Small intestine (tissue), 7 donors: ENCODE measurements at regions not wholly inside any gene's neighbourhood (a gene's known extent, or its start where the extent isn't known, plus 50 kb on each side); places are given as distances from the start of the nearest gene placed in this dataset.

Experiments used
- DNase-seq, 2 donors: peaks; one replicate each; pipeline versions ENCODE4 v3.0.0 to v3.0.0-alpha.2; 2013
- FAIRE-seq: peaks from 2 replicates; lab custom pipeline; 2012; peaks lifted over from hg19 to GRCh38; lab: Jason Lieb, UNC
- H3K27ac ChIP-seq, 3 donors: one replicate each; pipeline ENCODE4 v1.5.1; 2013; ENCODE audit warnings: low read length in 2 of 3, mild to moderate bottlenecking in 2 of 3, control low read depth in 1 of 3, inconsistent platforms in 1 of 3, low read depth in 1 of 3, moderate library complexity in 1 of 3
- H3K27me3 ChIP-seq, 3 donors: one replicate each; pipeline ENCODE4 v1.6.1; 2013; ENCODE audit warnings: low read length in 3 of 3, inconsistent platforms in 1 of 3; ENCODE audit not compliant: control insufficient read depth in 3 of 3, insufficient read depth in 3 of 3
- H3K36me3 ChIP-seq, 3 donors: one replicate each; pipeline ENCODE4 v1.6.1; 2013; ENCODE audit warnings: low read length in 3 of 3, inconsistent platforms in 1 of 3, low read depth in 1 of 3, mild to moderate bottlenecking in 1 of 3, moderate library complexity in 1 of 3; ENCODE audit not compliant: control insufficient read depth in 3 of 3, insufficient read depth in 2 of 3
- H3K4me1 ChIP-seq, 3 donors: one replicate each; pipeline ENCODE4 v1.6.1; 2013; ENCODE audit warnings: low read length in 2 of 3, inconsistent platforms in 1 of 3, low read depth in 1 of 3, mild to moderate bottlenecking in 1 of 3, moderate library complexity in 1 of 3; ENCODE audit not compliant: control insufficient read depth in 3 of 3, insufficient read depth in 2 of 3
- H3K4me3 ChIP-seq, 3 donors: one replicate each; pipeline ENCODE4 v1.5.1; 2013; ENCODE audit warnings: low read length in 3 of 3, control low read depth in 1 of 3, inconsistent platforms in 1 of 3, low read depth in 1 of 3, mild to moderate bottlenecking in 1 of 3, moderate library complexity in 1 of 3
- H3K9me3 ChIP-seq, 2 donors: one replicate each; pipeline ENCODE4 v1.6.1; 2013; ENCODE audit warnings: low read depth in 1 of 2, low read length in 1 of 2; ENCODE audit not compliant: control insufficient read depth in 2 of 2, insufficient read depth in 1 of 2
- WGBS, 3 donors: extraction: QIAGEN DNeasy Blood & Tissue Kit; methylation state at CpG; one replicate each; pipeline ENCODE4 v1.1.7; 2013; 5-methylcytosine and 5-hydroxymethylcytosine counted together
- donor health status: healthy with polysubstance abuse.
- donor health status: control.
- donor health status: control.
- donor health status: Bipolar disorder and iron deficiency.
- donor health status: healthy.

DNA sequence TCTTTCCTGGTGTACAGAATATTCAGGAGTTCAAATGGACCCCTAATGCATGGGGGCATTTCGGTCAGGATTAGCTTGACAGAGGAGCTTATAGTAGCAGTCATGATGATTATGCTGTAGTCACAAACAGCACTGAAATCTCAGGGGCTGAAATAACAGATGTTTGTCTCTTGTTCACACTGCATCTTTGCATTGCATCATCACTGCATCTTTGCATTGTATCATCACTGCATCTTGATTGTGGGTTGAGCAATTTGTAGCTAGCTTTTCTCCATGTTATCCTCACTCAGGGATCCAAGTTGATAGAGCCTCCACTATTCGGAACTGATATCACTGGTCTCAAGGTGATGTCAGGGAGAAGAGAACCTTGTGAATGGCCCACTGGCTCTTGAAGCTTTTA, 160.9 kb downstream of the GATB start:
- no peak overlapping the region for H3K27ac ChIP-seq
- no peak overlapping the region for H3K4me3 ChIP-seq
- no peaks in the 10 kb centered on the region for H3K27me3 ChIP-seq
- H3K9me3 ChIP-seq = no peaks in the 10 kb centered on the region
- no peaks in the 10 kb centered on the region for H3K36me3 ChIP-seq
- FAIRE-seq = no peak
- WGBS, 3 donors = 88 to 93% (median 91%) methylated on average over 2 of the region's 2 CpGs
- peaks cover 0 to 3% (median 0%) of the 10 kb centered on the region in 3 donors for H3K4me1 ChIP-seq
- no peak for DNase-seq

DNA sequence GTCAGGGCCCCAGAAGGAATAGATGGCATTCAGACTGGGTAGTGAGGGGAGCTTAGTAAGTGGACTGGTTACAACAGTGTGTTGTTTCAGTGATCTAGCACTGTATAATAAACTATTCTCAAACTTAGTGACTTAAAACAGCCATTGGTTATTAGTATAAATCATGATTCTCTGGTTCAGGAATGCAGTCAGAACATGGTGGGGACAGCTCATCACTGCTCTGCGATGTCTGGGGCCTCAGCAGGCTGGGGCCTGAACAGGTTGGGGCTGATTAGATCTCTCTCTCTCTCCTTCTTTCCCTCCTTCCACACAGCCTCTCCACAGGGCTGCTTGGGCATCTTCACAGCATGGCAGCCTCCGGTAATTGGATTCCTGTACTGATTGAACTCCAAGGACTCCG, 160.4 kb downstream of the GATB start:
- WGBS, 3 donors = 88 to 93% (median 90%) methylated on average over 3 of the region's 3 CpGs
- H3K27me3 ChIP-seq = no peaks in the 10 kb centered on the region
- H3K27ac ChIP-seq = peak overlapping the region in 1 of 3 donors; percentile 9
- no peaks in the 10 kb centered on the region for H3K9me3 ChIP-seq
- no peaks in the 10 kb centered on the region for H3K36me3 ChIP-seq
- no peak overlapping the region for H3K4me3 ChIP-seq
- FAIRE-seq = no peak
- DNase-seq = no peak
- peaks cover 0 to 3% (median 0%) of the 10 kb centered on the region in 3 donors for H3K4me1 ChIP-seq

DNA sequence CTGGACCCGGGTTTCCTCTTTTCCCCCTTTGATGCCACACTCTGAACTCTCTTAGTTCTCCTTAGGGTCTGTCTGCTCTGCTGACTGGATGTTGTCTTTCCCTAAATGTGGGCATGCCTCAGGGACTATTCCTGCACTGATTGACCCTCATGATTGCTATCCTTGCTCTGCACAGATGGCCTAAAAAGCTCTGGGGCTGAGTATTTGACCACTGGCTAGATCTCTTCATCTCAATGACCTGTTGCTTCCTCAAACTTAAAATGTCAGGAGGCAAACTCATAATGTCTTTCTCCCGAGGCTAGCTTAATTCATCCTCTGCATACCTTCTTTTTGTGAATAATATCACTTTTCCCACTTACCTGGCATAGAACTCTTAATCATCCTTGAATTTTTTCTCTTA, 157.4 kb downstream of the GATB start:
- Histone ChIP-seq H3K4me1 (peaks cover 0 to 3% (median 0%) of the 10 kb centered on the region in 3 donors), H3K27me3 (no peaks in the 10 kb centered on the region), H3K9me3 (no peaks in the 10 kb centered on the region), H3K36me3 (no peaks in the 10 kb centered on the region), H3K4me3 (no peak overlapping the region), H3K27ac (no peak overlapping the region)
- DNase-seq (no peak), FAIRE-seq (no peak)
- 76 to 95% (median 78%) methylated on average over 2 of the region's 2 CpGs for WGBS, 3 donors

DNA sequence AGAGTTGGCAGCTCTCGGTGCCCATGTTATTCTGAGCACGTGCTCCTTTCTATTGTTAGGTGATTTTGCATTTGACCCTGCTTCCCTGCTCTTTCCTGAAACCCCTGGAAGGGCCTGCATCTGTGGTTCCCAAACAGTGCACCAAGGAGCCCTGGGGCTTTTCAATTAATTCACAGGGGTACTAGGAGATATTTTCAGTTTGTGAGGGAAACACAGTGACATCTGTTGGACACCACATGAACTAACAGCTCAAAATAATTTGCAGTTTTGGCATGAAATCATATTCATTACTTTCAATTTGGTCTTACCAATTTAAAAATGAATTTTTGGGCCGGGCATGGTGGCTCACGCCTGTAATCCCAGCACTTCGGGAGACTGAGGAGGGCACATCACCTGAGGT, 156.6 kb downstream of the GATB start:
- FAIRE-seq = no peak
- 73 to 76% (median 75%) methylated on average over 5 of the region's 5 CpGs for WGBS, 3 donors

DNA sequence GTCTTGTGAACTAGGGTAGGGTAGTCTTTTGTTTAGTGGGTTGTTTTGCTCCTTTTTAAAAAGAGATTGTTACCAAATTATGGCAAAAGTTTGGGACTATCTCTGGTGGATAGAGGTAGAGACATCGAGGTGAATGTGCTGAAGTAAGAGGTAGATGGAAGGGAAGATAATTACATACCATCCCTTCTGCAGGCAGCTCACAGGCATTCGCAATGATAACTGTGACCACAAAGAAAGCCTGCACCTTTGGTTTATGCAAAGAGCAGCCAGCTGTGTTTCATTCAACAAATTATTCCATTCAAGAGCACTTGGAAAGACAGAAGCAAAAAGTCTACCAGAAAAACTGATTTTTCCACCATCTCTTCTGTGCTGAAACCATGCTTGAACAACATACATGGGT, 155.6 kb downstream of the GATB start:
- H3K36me3 ChIP-seq = no peaks in the 10 kb centered on the region
- H3K4me3 ChIP-seq = no peak overlapping the region
- FAIRE-seq (no peak), DNase-seq (no peak)
- peaks cover 0 to 3% (median 0%) of the 10 kb centered on the region in 3 donors for H3K4me1 ChIP-seq
- no peaks in the 10 kb centered on the region for H3K27me3 ChIP-seq
- no peak overlapping the region for H3K27ac ChIP-seq
- no peaks in the 10 kb centered on the region for H3K9me3 ChIP-seq
- WGBS, 3 donors = 68 to 87% (median 80%) methylated on average over 2 of the region's 2 CpGs

More for the DNA sequence above, 156.6 kb downstream of the GATB start:
- H3K4me3 ChIP-seq = no peak overlapping the region
- no peaks in the 10 kb centered on the region for H3K27me3 ChIP-seq
- H3K9me3 ChIP-seq = no peaks in the 10 kb centered on the region
- peak; percentile 7 to 15 for DNase-seq
- no peak overlapping the region for H3K27ac ChIP-seq
- no peaks in the 10 kb centered on the region for H3K36me3 ChIP-seq
- peaks cover 0 to 3% (median 0%) of the 10 kb centered on the region in 3 donors for H3K4me1 ChIP-seq

DNA sequence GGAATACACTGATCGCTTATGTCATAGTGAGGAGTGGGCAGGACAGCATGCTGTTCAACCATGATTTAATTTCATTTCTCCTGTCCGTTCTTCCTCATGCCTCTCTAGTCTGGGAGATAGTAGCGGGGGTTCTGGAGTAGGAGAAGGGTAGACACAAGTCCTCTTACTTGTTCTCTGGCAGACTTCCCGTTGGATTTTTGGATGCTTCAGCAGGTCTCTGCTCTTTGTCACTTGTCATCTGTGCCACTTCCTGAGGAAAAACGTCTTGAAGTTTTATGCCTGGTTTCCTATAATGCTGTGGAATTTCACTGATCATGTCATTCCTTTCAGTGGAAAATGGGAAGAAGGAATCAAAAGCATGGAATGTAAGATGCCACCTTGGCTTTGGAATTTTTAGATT, 154.7 kb downstream of the GATB start:
- WGBS, 3 donors = 52 to 78% (median 73%) methylated on average over 5 of the region's 5 CpGs
- Histone ChIP-seq H3K27me3 (no peaks in the 10 kb centered on the region), H3K27ac (no peak overlapping the region), H3K4me3 (no peak overlapping the region), H3K36me3 (no peaks in the 10 kb centered on the region), H3K9me3 (no peaks in the 10 kb centered on the region), H3K4me1 (no peaks in the 10 kb centered on the region)
- FAIRE-seq = no peak
- no peak for DNase-seq

DNA sequence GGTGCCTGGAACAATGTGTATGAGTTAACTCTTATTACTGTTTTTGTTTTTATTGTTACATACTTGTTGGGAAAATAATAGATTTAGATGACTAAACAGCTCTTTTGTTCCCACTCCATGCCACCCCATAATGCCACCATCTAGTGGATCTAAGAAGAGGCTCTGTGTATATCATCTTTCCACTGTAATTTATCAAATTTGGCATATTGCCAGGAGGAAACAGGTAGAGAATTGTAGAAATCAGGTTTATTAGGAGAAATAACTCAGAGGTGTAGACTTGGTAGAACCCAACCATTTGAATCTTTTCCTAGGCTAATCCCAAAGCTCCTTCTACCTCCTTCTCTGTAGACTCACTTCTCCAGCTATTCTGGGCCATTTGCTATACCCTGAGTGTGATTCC, 150.6 kb downstream of the GATB start:
- no peak for FAIRE-seq
- H3K9me3 ChIP-seq = no peaks in the 10 kb centered on the region
- H3K27me3 ChIP-seq = no peaks in the 10 kb centered on the region
- no peak overlapping the region for H3K27ac ChIP-seq
- DNase-seq = no peak
- H3K4me3 ChIP-seq = no peak overlapping the region
- no peaks in the 10 kb centered on the region for H3K36me3 ChIP-seq
- no peaks in the 10 kb centered on the region for H3K4me1 ChIP-seq

DNA sequence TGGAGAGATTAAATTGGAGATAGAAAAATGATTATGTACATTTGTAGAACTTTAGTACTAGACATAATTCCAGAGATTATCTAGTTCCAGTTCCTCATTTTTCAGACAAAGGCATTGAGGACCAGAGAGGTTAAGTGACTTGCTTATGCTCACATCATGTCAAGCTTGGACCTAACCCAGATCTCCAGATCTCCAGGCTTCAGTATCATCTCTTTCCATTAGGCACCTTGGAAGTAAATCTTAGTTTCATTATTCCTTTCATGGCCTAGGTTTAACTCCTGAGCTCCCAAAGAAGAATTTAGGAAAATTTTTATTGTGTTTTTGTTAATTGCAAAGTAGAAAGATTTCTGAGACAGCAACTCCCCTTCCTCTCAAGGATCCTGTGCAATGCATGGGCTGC, 148.8 kb downstream of the GATB start:
- Histone ChIP-seq H3K4me3 (no peak overlapping the region), H3K36me3 (no peaks in the 10 kb centered on the region), H3K4me1 (no peaks in the 10 kb centered on the region), H3K27me3 (no peaks in the 10 kb centered on the region), H3K9me3 (no peaks in the 10 kb centered on the region), H3K27ac (no peak overlapping the region)
- FAIRE-seq (no peak), DNase-seq (no peak)

DNA sequence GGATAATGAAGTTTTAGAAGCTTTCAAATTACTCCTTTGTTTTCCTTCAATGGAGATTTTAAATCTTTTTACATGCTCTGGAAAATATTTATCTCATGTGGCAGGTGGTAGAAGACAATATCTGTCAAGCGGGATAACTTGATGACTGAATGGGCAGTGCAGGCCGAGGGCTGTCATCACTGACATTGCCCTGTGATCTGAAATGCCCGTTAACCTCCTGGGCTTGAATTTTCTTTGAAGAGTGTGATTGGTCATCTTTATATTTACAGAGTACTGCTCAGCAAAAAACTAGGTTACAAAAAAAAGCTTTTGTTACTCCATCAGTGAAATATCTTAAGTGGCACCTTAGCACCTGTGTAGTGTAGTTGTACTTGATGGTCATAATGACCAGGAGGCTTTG, 147.5 kb downstream of the GATB start:
- Histone ChIP-seq H3K27ac (no peak overlapping the region), H3K4me3 (no peak overlapping the region), H3K27me3 (no peaks in the 10 kb centered on the region), H3K4me1 (no peaks in the 10 kb centered on the region), H3K9me3 (no peaks in the 10 kb centered on the region), H3K36me3 (no peaks in the 10 kb centered on the region)
- FAIRE-seq = no peak
- DNase-seq = no peak
- 83 to 94% (median 90%) methylated on average over 3 of the region's 3 CpGs for WGBS, 3 donors
